ENCODE measurements at regions not wholly inside any gene's neighbourhood (a gene's known extent, or its start where the extent isn't known, plus 50 kb on each side); places are given as distances from the start of the nearest gene placed in this dataset.

- TF ChIP-seq SCRT2 (tag by site-specific recombination; IDR thresholded peaks at IDR 0.05): no peak
- TF ChIP-seq CTCF (tag by site-specific recombination; IDR thresholded peaks at IDR 0.05): no peak
- TF ChIP-seq ZNF792 (tag by site-specific recombination; IDR thresholded peaks at IDR 0.05): no peak
These were observed 1897.5 kb downstream of the EFNA5 start for GRCh38 chr5:105773241-105773640.

All from HEK293 (cell line).